ENCODE measurements at regions not wholly inside any gene's neighbourhood (a gene's known extent, or its start where the extent isn't known, plus 50 kb on each side); places are given as distances from the start of the nearest gene placed in this dataset.

DNA sequence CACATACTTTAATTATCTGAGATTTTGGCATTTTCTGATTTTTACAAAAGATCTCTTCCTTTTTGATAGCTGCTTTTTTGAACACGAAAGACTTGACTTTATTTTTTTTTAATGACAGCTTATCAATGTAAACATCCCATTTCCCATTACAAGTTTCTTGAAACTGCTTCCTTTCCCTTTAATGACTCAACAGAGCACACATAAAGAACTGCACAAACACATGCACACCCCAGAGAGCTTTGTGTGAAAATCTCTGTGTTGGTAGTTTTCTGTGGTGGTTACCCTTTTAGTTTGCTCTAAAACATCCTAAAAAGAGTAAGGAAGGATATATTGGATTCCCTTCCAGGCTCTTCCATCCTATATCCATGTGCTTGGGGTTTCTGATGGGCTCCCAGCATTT, 125.1 kb upstream of the ZNF32 start:
- TF ChIP-seq, protein P1, sequence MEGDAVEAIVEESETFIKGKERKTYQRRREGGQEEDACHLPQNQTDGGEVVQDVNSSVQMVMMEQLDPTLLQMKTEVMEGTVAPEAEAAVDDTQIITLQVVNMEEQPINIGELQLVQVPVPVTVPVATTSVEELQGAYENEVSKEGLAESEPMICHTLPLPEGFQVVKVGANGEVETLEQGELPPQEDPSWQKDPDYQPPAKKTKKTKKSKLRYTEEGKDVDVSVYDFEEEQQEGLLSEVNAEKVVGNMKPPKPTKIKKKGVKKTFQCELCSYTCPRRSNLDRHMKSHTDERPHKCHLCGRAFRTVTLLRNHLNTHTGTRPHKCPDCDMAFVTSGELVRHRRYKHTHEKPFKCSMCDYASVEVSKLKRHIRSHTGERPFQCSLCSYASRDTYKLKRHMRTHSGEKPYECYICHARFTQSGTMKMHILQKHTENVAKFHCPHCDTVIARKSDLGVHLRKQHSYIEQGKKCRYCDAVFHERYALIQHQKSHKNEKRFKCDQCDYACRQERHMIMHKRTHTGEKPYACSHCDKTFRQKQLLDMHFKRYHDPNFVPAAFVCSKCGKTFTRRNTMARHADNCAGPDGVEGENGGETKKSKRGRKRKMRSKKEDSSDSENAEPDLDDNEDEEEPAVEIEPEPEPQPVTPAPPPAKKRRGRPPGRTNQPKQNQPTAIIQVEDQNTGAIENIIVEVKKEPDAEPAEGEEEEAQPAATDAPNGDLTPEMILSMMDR (conservative IDR thresholded peaks at IDR 0.05), result no peak
- TF ChIP-seq EZH2 (IDR thresholded peaks at IDR 0.05; ENCODE audit: low read depth), result no peak

Data from PC-9 (cell line).